Calu3 (cell line): ENCODE measurements at regions not wholly inside any gene's neighbourhood (a gene's known extent, or its start where the extent isn't known, plus 50 kb on each side); places are given as distances from the start of the nearest gene placed in this dataset.
"Not testable (repeated sequence)": the region's sequence is repeated elsewhere in the genome, so short reads cannot be mapped to it uniquely, and the experiment has no call there.

ENCODE experiments used
- BruUV-seq: library from RNA; stranded (reverse); fragments of 400-500 nt; replicated peaks from 2 replicates; lab custom pipeline; 2021; lab: Mats Ljungman, UMichigan
- CTCF ChIA-PET: fragments of 300-600 bp; sonication (Branson Sonifier 250); formaldehyde crosslinking; loops from one replicate; lab custom pipeline; 2022; ENCODE audit warnings: antibody characterized with exemption; lab: Charles Lee
- DNase-seq: peaks from one replicate; pipeline ENCODE4 v3.0.0; 2022
- H3K27ac Mint-ChIP-seq: one replicate; pipeline ENCODE4 v1.8.0; 2022; ENCODE audit warnings: mixed read lengths; ENCODE audit not compliant: unreplicated experiment
- H3K27me3 Mint-ChIP-seq: one replicate; pipeline ENCODE4 v1.8.0; 2022; ENCODE audit warnings: mixed read lengths; ENCODE audit not compliant: unreplicated experiment
- H3K36me3 Mint-ChIP-seq: one replicate; pipeline ENCODE4 v1.8.0; 2022; ENCODE audit warnings: mild to moderate bottlenecking, moderate library complexity, mixed read lengths; ENCODE audit not compliant: insufficient read depth, unreplicated experiment
- H3K4me1 Mint-ChIP-seq: one replicate; pipeline ENCODE4 v1.8.0; 2022; ENCODE audit warnings: mild to moderate bottlenecking, low read depth, mixed read lengths; ENCODE audit not compliant: unreplicated experiment
- H3K4me3 Mint-ChIP-seq: one replicate; pipeline ENCODE4 v1.8.0; 2022; ENCODE audit warnings: mild to moderate bottlenecking, low read depth, moderate library complexity, mixed read lengths; ENCODE audit not compliant: unreplicated experiment
- H3K9me3 Mint-ChIP-seq: one replicate; pipeline ENCODE4 v1.8.0; 2022; ENCODE audit warnings: low read depth, mixed read lengths; ENCODE audit not compliant: unreplicated experiment
- intact Hi-C: fragments of 100-400 bp; cut with micrococcal nuclease; formaldehyde crosslinking; loops from one replicate; pipeline ENCODE4 v1.10.0; 2022; ENCODE audit not compliant: unreplicated experiment

GRCh38 chr5:34192923-34193262 is 149.9 kb upstream of the C1QTNF3 start:
- CTCF ChIA-PET, H3K27me3 Mint-ChIP-seq, intact Hi-C loops, H3K4me1 Mint-ChIP-seq, H3K36me3 Mint-ChIP-seq, DNase-seq, H3K4me3 Mint-ChIP-seq, H3K9me3 Mint-ChIP-seq, BruUV-seq: not testable (repeated sequence)
- H3K27ac Mint-ChIP-seq, result peak overlapping the region; percentile 19

GRCh38 chr5:34193297-34193696 is 150.3 kb upstream of the C1QTNF3 start:
- H3K4me1 Mint-ChIP-seq, CTCF ChIA-PET, intact Hi-C loops, H3K4me3 Mint-ChIP-seq, H3K9me3 Mint-ChIP-seq, H3K36me3 Mint-ChIP-seq, BruUV-seq, DNase-seq, H3K27ac Mint-ChIP-seq, H3K27me3 Mint-ChIP-seq: not testable (repeated sequence)

- DNase-seq, H3K27me3 Mint-ChIP-seq, H3K4me1 Mint-ChIP-seq, H3K9me3 Mint-ChIP-seq, CTCF ChIA-PET, H3K4me3 Mint-ChIP-seq, H3K36me3 Mint-ChIP-seq, H3K27ac Mint-ChIP-seq, intact Hi-C loops, BruUV-seq: not testable (repeated sequence)
These were observed 150.8 kb upstream of the C1QTNF3 start for GRCh38 chr5:34193804-34194203.

GRCh38 chr5:34196091-34196490 is 153.1 kb upstream of the C1QTNF3 start:
- intact Hi-C loops, result not testable (repeated sequence)

GRCh38 chr5:34205347-34205746 is 162.3 kb upstream of the C1QTNF3 start:
- H3K4me1 Mint-ChIP-seq, H3K9me3 Mint-ChIP-seq, H3K36me3 Mint-ChIP-seq, CTCF ChIA-PET, H3K27ac Mint-ChIP-seq, DNase-seq, intact Hi-C loops, BruUV-seq, H3K27me3 Mint-ChIP-seq, H3K4me3 Mint-ChIP-seq: not testable (repeated sequence)

More at GRCh38 chr5:34196091-34196490, 153.1 kb upstream of the C1QTNF3 start:
- BruUV-seq, H3K27me3 Mint-ChIP-seq, H3K27ac Mint-ChIP-seq, H3K4me3 Mint-ChIP-seq, H3K4me1 Mint-ChIP-seq, DNase-seq, CTCF ChIA-PET, H3K36me3 Mint-ChIP-seq, H3K9me3 Mint-ChIP-seq: not testable (repeated sequence)

GRCh38 chr5:34217386-34217785 is 174.4 kb upstream of the C1QTNF3 start:
- BruUV-seq, H3K4me1 Mint-ChIP-seq, H3K9me3 Mint-ChIP-seq, DNase-seq, H3K27me3 Mint-ChIP-seq, H3K4me3 Mint-ChIP-seq, H3K36me3 Mint-ChIP-seq, CTCF ChIA-PET, H3K27ac Mint-ChIP-seq, intact Hi-C loops: not testable (repeated sequence)

- H3K4me3 Mint-ChIP-seq, H3K27ac Mint-ChIP-seq, H3K36me3 Mint-ChIP-seq, H3K4me1 Mint-ChIP-seq, H3K27me3 Mint-ChIP-seq, CTCF ChIA-PET, BruUV-seq, DNase-seq, intact Hi-C loops, H3K9me3 Mint-ChIP-seq: not testable (repeated sequence)
These were observed 178.5 kb upstream of the C1QTNF3 start for GRCh38 chr5:34221329-34222073.

GRCh38 chr5:34223158-34223557 is 180.1 kb upstream of the C1QTNF3 start:
- H3K27ac Mint-ChIP-seq, H3K9me3 Mint-ChIP-seq, CTCF ChIA-PET, H3K36me3 Mint-ChIP-seq, H3K27me3 Mint-ChIP-seq, H3K4me3 Mint-ChIP-seq, DNase-seq, H3K4me1 Mint-ChIP-seq, intact Hi-C loops, BruUV-seq: not testable (repeated sequence)

GRCh38 chr5:34230402-34230801 is 187.4 kb upstream of the C1QTNF3 start:
- H3K27ac Mint-ChIP-seq, H3K27me3 Mint-ChIP-seq, H3K4me3 Mint-ChIP-seq, H3K36me3 Mint-ChIP-seq, CTCF ChIA-PET, DNase-seq, BruUV-seq, intact Hi-C loops, H3K9me3 Mint-ChIP-seq, H3K4me1 Mint-ChIP-seq: not testable (repeated sequence)

GRCh38 chr5:34243802-34244201 is 200.8 kb upstream of the C1QTNF3 start:
- DNase-seq, BruUV-seq, intact Hi-C loops, H3K27me3 Mint-ChIP-seq, CTCF ChIA-PET, H3K36me3 Mint-ChIP-seq, H3K9me3 Mint-ChIP-seq, H3K27ac Mint-ChIP-seq, H3K4me1 Mint-ChIP-seq: not testable (repeated sequence)
- H3K4me3 Mint-ChIP-seq, result peak overlapping the region; percentile 63
